Activated CD8-positive, alpha-beta memory T cell treated with anti-CD3 and anti-CD28 coated beads, Interleukin-2, amount 50 U/mL, for 24 hours (primary cell): ENCODE measurements at regions not wholly inside any gene's neighbourhood (a gene's known extent, or its start where the extent isn't known, plus 50 kb on each side); places are given as distances from the start of the nearest gene placed in this dataset.
"Not testable (repeated sequence)": the region's sequence is repeated elsewhere in the genome, so short reads cannot be mapped to it uniquely, and the experiment has no call there.

Source experiments
- DNase-seq: peaks from one replicate; pipeline ENCODE4 v3.0.0-alpha.2; 2020; ENCODE audit errors: extremely low read depth

- DNase-seq = no peak
Measured at GRCh38 chr16:86955136-86955855, 361.9 kb downstream of the C16orf95 start.

- DNase-seq = no peak
Measured at GRCh38 chr16:86956437-86956836, 360.8 kb downstream of the C16orf95 start.

GRCh38 chr16:86957662-86958198 is 359.5 kb downstream of the C16orf95 start:
- DNase-seq = not testable (repeated sequence)

- DNase-seq = no peak
Measured at GRCh38 chr16:86958423-86958822, 358.8 kb downstream of the C16orf95 start.

GRCh38 chr16:86959091-86959651 is 358.0 kb downstream of the C16orf95 start:
- DNase-seq = no peak

- DNase-seq = no peak
Measured at GRCh38 chr16:86959729-86960128, 357.5 kb downstream of the C16orf95 start.

GRCh38 chr16:86960266-86960665 is 356.9 kb downstream of the C16orf95 start:
- DNase-seq = no peak

- no peak for DNase-seq
Measured at GRCh38 chr16:86961171-86961601, 356.0 kb downstream of the C16orf95 start.

GRCh38 chr16:86962259-86962658 is 354.9 kb downstream of the C16orf95 start:
- no peak for DNase-seq

GRCh38 chr16:86962913-86963312 is 354.3 kb downstream of the C16orf95 start:
- no peak for DNase-seq

GRCh38 chr16:86963600-86964575 is 353.3 kb downstream of the C16orf95 start:
- DNase-seq = no peak

GRCh38 chr16:86964796-86965241 is 352.4 kb downstream of the C16orf95 start:
- DNase-seq = no peak

GRCh38 chr16:86965331-86965730 is 351.9 kb downstream of the C16orf95 start:
- DNase-seq = no peak

- no peak for DNase-seq
Measured at GRCh38 chr16:86965840-86966550, 351.2 kb downstream of the C16orf95 start.

- DNase-seq = no peak
Measured at GRCh38 chr16:86966777-86967176, 350.4 kb downstream of the C16orf95 start.

GRCh38 chr16:86968866-86969265 is 348.3 kb downstream of the C16orf95 start:
- DNase-seq = no peak

GRCh38 chr16:86969716-86970115 is 347.5 kb downstream of the C16orf95 start:
- no peak for DNase-seq

- DNase-seq = no peak
Measured at GRCh38 chr16:86970279-86970678, 346.9 kb downstream of the C16orf95 start.

- DNase-seq = no peak
Measured at GRCh38 chr16:86970726-86971125, 346.5 kb downstream of the C16orf95 start.

- no peak for DNase-seq
Measured at GRCh38 chr16:86971251-86971650, 345.9 kb downstream of the C16orf95 start.

GRCh38 chr16:86974120-86974519 is 343.1 kb downstream of the C16orf95 start:
- no peak for DNase-seq
